Muscle layer of duodenum (tissue), 2 donors: ENCODE measurements at regions not wholly inside any gene's neighbourhood (a gene's known extent, or its start where the extent isn't known, plus 50 kb on each side); places are given as distances from the start of the nearest gene placed in this dataset.

Experiments used
- H3K27ac ChIP-seq: one replicate; pipeline ENCODE4 v1.7.0; 2013; ENCODE audit warnings: mild to moderate bottlenecking, low read length
- H3K27me3 ChIP-seq: one replicate; pipeline ENCODE4 v1.7.0; 2013; ENCODE audit warnings: low read depth, mild to moderate bottlenecking, control low read depth, low read length
- H3K36me3 ChIP-seq, 2 donors: one replicate each; pipeline ENCODE4 v1.7.0; 2013; ENCODE audit warnings: low read length in 2 of 2, control low read depth in 1 of 2, mild to moderate bottlenecking in 1 of 2; ENCODE audit not compliant: insufficient read depth in 2 of 2, control insufficient read depth in 1 of 2
- H3K4me1 ChIP-seq, 2 donors: one replicate each; pipeline ENCODE4 v1.7.0; 2013; ENCODE audit warnings: low read length in 2 of 2, mild to moderate bottlenecking in 2 of 2, control low read depth in 1 of 2, moderate library complexity in 1 of 2; ENCODE audit not compliant: insufficient read depth in 2 of 2, control insufficient read depth in 1 of 2
- H3K4me3 ChIP-seq, 2 donors: one replicate each; pipeline ENCODE4 v1.7.0; 2013; ENCODE audit warnings: low read length in 2 of 2, low read depth in 1 of 2, mild to moderate bottlenecking in 1 of 2
- H3K9me3 ChIP-seq, 2 donors: one replicate each; pipeline ENCODE4 v1.7.0; 2013; ENCODE audit warnings: low read length in 2 of 2, control low read depth in 1 of 2, mild to moderate bottlenecking in 1 of 2; ENCODE audit not compliant: control insufficient read depth in 1 of 2
- donor health status: healthy.

DNA sequence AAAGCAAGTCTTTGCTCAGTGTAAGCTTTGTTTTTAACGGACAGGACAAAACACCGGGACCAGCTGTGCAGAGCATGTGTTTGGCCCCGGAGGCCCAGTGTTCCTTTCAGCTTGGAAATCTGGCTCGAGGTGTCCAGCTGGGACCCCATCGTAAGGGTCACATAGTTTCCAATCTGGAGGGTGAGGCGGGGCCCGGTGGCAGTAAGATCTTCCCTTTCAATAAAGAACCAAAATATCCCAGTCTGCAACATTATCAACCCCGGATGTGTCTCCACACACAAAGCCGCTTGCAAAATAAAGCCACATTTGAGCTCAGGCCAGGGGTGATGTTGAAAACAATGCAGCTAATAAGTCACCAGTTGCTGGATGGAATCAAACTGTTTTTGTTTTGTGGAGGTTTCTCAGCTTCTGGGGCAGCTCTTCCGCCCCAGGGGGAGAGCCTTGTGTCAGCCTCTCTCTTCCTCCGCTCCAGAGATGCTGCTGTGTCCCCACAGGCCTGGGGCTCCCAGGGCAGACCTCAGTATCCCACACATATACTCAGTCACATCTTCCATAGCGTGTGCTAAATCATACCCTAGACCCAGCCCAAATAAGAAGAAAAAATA, 138.6 kb upstream of the GLI2 start:
- Histone ChIP-seq H3K4me3 (no peak overlapping the region), H3K36me3 (no peaks in the 10 kb centered on the region), H3K27me3 (no peaks in the 10 kb centered on the region), H3K27ac (no peak overlapping the region), H3K4me1 (peaks cover 0 to 17% of the 10 kb centered on the region in 2 donors), H3K9me3 (peaks cover 0 to 3% of the 10 kb centered on the region in 2 donors)

DNA sequence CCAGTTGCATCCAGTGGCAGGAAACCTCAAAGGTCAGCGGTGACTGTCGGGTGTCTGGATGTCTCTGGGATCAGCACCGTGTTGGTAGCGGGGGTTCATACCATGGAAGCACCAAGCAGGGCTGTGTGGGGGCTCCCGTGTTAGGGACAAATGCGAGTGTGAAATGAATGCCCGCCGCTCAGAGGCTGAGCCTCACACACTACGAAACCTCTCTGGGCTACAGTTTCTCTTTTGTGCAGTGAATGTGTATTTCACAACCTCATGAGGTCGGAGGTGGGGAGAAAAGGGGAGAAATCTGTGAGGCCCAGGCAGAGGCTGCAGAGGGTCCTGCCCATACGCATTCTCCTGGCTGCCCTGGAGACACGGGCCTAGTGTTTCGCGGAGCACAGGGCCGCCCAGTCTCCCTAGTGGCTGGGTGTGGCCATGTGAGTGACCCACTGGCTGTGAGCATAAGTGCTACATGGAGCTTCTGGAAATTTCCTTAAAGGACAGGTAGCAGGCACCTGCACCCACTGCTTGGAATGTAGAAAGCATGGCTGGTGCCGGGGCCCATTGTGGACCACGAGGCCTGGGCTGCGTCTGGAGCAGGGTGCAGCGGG, 138.0 kb upstream of the GLI2 start:
- Histone ChIP-seq H3K36me3 (no peaks in the 10 kb centered on the region), H3K9me3 (peaks cover 0 to 3% of the 10 kb centered on the region in 2 donors), H3K27me3 (no peaks in the 10 kb centered on the region), H3K4me3 (no peak overlapping the region), H3K4me1 (peaks cover 0 to 17% of the 10 kb centered on the region in 2 donors), H3K27ac (no peak overlapping the region)

DNA sequence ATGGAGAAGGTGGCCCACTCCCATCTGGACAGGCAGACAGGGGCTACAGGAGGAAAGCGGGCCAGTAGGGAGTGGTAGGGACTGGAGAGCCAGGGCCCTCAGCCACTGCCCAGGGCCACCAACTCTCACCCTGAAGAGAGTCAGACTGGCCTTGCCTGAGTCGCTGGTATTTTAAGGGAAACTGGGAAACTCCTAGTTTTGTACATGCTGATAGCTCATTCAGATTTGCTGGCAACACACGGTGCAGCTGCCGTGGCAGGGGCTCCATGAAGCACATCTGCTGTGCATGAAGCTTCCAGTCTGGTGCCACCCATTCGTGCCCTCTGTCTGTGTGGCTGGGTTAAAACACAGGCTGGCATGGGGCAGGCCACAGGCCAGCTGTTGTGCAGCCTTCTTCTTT, 137.3 kb upstream of the GLI2 start:
- Histone ChIP-seq H3K4me1 (peaks cover 0 to 17% of the 10 kb centered on the region in 2 donors), H3K27ac (no peak overlapping the region)

DNA sequence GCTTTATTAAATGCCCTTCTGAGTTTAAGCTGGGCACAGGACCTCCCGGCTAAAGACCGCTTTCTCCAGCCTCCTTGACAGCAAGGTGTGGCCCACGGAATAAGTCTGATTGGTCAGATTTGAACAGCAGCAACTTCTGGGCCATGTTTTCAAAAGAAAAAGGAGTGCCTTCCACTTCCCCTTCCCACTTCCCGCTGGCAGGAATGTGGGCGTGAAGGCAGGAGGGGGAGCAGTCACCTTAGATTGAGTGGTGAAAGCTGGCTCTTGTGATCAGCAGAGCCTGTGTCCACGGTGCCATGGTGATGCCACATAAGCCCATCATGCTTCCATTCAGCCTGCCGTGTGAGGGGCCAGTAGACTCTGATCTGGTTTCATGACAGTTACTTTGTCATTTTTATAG, 136.6 kb upstream of the GLI2 start:
- Histone ChIP-seq H3K4me1 (peaks cover 0 to 17% of the 10 kb centered on the region in 2 donors), H3K27me3 (no peaks in the 10 kb centered on the region), H3K4me3 (no peak overlapping the region), H3K27ac (no peak overlapping the region), H3K9me3 (peaks cover 0 to 3% of the 10 kb centered on the region in 2 donors), H3K36me3 (no peaks in the 10 kb centered on the region)

More for the DNA sequence above, 137.3 kb upstream of the GLI2 start:
- no peaks in the 10 kb centered on the region for H3K36me3 ChIP-seq
- H3K27me3 ChIP-seq, result no peaks in the 10 kb centered on the region
- H3K9me3 ChIP-seq, result peaks cover 0 to 3% of the 10 kb centered on the region in 2 donors
- H3K4me3 ChIP-seq, result no peak overlapping the region

DNA sequence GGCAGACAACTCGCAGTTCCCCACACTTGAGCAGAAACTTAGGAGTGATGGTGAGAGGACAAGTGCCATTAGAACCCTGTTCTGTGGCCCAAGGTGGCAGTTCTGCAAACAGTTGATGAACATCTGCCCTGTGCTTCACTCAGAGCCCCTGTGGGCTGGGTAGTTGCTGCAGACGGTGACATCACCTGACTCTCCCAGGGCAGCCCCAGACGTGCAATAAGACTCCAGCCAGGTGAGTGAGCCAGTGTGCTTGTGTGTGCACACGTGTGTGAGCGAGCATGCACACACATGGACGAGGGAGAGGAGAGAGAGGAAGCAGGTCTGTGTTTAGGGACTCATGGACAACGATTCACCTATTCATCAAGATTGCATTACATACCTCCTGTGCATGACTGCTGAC, 136.0 kb upstream of the GLI2 start:
- no peaks in the 10 kb centered on the region for H3K27me3 ChIP-seq
- H3K9me3 ChIP-seq, result peaks cover 0 to 3% of the 10 kb centered on the region in 2 donors
- H3K27ac ChIP-seq, result no peak overlapping the region
- no peaks in the 10 kb centered on the region for H3K36me3 ChIP-seq
- H3K4me3 ChIP-seq, result no peak overlapping the region
- peaks cover 0 to 17% of the 10 kb centered on the region in 2 donors for H3K4me1 ChIP-seq

DNA sequence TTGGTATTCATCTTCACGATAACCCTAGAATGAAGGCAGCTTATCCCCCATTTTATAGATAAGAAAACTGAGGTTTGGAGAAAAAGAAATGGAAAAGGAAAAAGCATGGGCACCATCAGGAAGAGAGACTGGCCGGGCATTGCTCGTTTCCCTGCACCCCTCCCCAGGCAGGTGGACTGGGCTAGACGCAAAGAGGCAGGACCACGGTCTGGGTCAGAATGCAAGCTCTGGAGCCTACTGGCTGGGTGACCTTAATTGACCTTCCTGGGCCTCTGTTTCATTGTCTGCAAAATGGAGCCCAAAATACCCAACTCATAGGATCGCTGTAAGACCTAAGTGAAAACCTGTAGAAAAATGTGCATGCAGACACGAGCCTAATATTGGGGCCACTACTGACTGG, 135.3 kb upstream of the GLI2 start:
- H3K27ac ChIP-seq, result no peak overlapping the region
- H3K27me3 ChIP-seq, result no peaks in the 10 kb centered on the region
- H3K4me1 ChIP-seq, result peaks cover 0 to 17% of the 10 kb centered on the region in 2 donors
- peaks cover 0 to 3% of the 10 kb centered on the region in 2 donors for H3K9me3 ChIP-seq
- H3K36me3 ChIP-seq, result no peaks in the 10 kb centered on the region
- no peak overlapping the region for H3K4me3 ChIP-seq

DNA sequence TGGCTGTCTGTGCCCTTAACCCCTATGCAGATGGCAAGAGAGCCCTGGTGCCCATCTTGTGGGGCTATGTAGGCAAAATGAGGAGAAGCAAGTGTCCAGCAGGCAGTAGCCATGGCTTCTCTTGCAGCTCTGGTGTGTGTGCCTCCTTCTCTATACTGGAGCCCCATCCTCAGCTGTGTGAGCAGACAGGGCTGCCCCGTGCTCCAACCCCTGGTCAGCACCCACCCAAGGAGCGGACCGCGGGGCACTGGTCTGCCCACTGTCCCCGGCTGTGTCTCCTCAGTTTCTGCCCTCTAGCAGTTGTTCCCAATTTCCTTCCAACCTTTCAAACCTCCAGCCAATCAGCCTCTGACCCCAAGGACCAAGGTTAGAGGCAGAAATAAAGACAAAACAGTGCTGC, 134.9 kb upstream of the GLI2 start:
- no peak overlapping the region for H3K4me3 ChIP-seq

DNA sequence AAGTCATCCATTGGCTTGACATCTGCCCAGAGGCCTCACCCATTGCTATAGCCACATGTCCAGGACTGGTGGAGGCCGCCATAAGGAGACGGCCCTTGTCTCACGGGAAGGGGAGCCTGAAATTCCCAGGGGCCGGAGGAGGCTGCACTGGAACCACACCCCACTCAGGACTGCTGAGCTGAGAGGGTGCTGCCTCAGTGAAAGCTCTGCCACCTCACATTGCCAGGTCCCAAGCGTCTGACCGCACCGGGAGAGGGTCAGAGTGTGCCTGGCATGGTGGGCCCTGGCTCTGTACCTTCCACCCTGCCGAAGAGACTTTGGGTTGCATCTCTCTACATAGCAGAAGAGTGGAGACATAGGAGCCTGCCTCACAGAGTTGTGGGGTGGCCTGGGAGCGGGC, 134.1 kb upstream of the GLI2 start:
- no peaks in the 10 kb centered on the region for H3K36me3 ChIP-seq
- no peak overlapping the region for H3K27ac ChIP-seq
- no peak overlapping the region for H3K4me3 ChIP-seq
- peaks cover 0 to 13% of the 10 kb centered on the region in 2 donors for H3K4me1 ChIP-seq
- no peaks in the 10 kb centered on the region for H3K27me3 ChIP-seq
- H3K9me3 ChIP-seq, result peaks cover 0 to 3% of the 10 kb centered on the region in 2 donors

More for the DNA sequence above, 134.9 kb upstream of the GLI2 start:
- Histone ChIP-seq H3K27ac (no peak overlapping the region), H3K36me3 (no peaks in the 10 kb centered on the region), H3K27me3 (no peaks in the 10 kb centered on the region), H3K9me3 (peaks cover 0 to 3% of the 10 kb centered on the region in 2 donors), H3K4me1 (peaks cover 0 to 17% of the 10 kb centered on the region in 2 donors)

DNA sequence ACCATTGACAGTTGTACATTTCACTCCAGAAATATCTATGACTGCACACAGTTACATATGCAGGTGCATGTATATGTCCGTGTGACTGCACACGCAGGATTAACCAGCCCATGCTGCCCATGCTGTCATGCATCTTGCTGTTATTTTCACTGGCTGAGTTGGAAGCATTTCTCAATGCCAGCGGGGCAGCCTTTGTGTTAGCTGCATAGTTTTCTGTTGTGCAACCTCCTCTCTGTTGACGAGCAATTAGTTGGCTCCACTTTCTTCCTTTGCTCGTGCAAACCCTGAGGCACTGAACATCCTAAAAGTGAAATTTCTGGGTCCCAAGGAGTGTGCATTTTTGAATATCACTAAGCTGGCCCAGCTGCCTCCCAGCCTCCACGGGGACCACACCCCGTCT, 133.4 kb upstream of the GLI2 start:
- Histone ChIP-seq H3K4me3 (no peak overlapping the region), H3K27me3 (no peaks in the 10 kb centered on the region), H3K36me3 (no peaks in the 10 kb centered on the region), H3K4me1 (peaks cover 0 to 8% of the 10 kb centered on the region in 2 donors), H3K27ac (no peak overlapping the region), H3K9me3 (peaks cover 0 to 3% of the 10 kb centered on the region in 2 donors)

DNA sequence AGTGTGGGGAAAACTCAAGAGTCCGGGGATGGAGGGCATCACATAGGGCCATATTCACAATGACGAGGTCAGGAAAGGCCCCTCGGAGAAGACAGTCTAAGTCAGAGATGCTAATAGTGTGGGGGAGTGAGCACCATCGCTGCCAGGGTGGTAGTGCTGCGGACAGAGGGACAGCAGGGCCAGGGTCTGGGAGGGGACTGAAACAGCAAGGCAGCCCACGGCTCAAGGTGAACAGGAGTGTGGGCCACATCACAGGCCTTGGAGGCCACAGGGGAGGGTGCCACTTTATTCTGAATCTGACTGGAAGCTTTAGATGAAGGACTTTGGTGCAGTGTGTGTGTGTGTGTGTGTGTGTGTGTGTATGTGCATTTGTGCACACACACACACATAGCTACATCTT, 130.9 kb upstream of the GLI2 start:
- Histone ChIP-seq H3K9me3 (no peaks in the 10 kb centered on the region), H3K36me3 (no peaks in the 10 kb centered on the region), H3K27ac (no peak overlapping the region), H3K4me1 (no peaks in the 10 kb centered on the region), H3K27me3 (no peaks in the 10 kb centered on the region), H3K4me3 (no peak overlapping the region)

DNA sequence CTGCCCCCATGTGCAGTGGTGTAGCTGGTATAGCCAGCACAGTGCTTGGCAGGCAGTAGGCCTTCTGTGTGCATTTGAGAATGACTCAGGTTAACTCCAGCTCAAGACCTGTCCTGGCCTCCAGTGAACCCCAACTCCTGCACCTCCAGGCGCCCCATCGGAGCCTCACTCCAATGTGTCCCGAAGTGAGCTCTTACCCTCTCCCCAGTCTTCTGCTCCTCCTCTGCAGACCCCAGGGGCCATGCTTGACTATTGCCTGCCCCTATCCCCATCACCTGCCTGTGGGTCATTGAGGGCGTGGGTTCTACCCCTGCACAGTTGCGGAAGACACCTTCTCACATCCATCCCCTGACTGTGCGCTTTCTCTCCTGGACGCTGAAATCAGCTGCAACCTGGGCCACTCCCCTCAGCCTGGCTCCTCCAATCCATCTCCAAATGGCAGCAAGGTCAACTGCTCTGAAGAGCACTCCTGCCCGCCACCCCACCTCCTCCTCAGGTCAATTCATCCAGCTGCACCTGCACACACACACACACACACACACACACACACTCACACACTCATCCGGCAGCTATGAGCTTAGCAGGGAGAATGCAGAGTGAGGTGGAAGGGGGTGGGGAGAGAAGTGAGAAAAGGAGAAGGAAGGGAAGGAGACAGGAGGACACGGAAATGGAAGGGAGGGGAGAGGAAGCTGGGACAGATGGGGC, 130.3 kb upstream of the GLI2 start:
- H3K4me3 ChIP-seq, result no peak overlapping the region
- no peaks in the 10 kb centered on the region for H3K27me3 ChIP-seq
- H3K27ac ChIP-seq, result no peak overlapping the region

More for the DNA sequence above, 130.3 kb upstream of the GLI2 start:
- no peaks in the 10 kb centered on the region for H3K4me1 ChIP-seq
- no peaks in the 10 kb centered on the region for H3K36me3 ChIP-seq
- no peaks in the 10 kb centered on the region for H3K9me3 ChIP-seq
